ENCODE measurements at regions not wholly inside any gene's neighbourhood (a gene's known extent, or its start where the extent isn't known, plus 50 kb on each side); places are given as distances from the start of the nearest gene placed in this dataset.

DNA sequence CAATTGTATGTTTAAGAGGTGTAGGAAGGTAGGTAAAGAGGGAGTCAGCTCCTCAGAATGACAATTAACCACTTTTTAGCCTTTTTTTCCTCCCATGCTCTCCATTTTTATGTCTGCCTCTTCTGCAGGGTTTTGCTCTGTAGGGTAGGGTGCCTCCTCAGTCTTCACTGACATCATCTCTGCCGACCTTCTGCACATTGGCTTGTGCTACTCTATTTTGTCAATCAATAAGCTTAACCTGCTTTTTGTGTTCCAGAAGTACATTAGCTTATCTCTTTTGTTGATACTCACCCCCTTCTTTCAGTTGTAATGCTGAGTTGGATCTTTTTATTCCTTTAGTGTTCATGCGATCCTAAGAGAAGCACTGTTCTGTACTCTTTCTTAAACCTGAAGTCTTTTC is 323.2 kb downstream of the RDH14 start:
- DNase-seq: no peak
- ChIA-PET CTCF (no interaction called here), POLR2A (no interaction called here)
- ATAC-seq: no peak
- Mint-ChIP-seq H3K36me3 (ENCODE audit: low read depth) (no peaks in the 10 kb centered on the region), H3K27me3 (peaks cover 4% of the 10 kb centered on the region), H3K4me3 (no peak overlapping the region), H3K27ac (no peak overlapping the region), H3K4me1 (no peaks in the 10 kb centered on the region), H3K9me3 (ENCODE audit: low read depth) (no peaks in the 10 kb centered on the region)
- intact Hi-C loops (cut with DNase I, micrococcal nuclease): no loop called here

DNA sequence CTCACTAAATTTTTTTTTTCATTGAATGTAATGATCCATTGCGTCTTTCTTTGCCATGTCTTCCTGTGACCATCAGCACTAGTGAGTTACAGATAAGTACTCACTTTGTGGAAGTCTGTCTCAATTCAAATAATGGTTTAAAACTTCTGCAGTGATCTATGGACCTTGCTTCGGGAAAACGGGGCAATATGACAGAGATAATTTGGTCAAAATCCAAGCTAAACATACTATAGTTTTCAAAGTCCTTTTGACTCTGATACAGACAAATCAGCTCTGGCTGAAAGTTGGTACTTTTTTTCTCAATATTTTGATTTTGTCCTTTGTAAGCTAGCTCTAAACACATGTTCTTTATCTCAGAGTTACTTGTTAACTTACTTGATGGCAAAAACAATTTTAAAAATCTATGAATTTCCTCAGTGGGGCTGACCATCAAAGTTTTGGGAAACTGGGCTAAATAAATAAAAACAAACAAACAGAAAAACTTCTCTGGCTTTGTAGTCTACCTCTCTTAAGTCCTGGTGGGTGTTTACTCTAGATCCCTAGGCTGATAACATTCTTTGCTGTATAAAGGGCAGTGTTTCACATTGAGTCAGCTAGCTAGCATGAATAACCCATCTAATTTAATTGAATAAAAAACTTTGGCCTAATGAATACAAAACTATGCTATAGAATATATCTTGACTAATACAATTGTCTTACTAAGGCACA is 327.6 kb downstream of the RDH14 start:
- DNase-seq (no peak), ATAC-seq (no peak)
- ChIA-PET POLR2A (no interaction called here), CTCF (no interaction called here)
- no peaks in the 10 kb centered on the region for H3K4me1 Mint-ChIP-seq
- intact Hi-C loops (cut with DNase I, micrococcal nuclease): no loop called here
- H3K36me3 Mint-ChIP-seq (ENCODE audit: low read depth): no peaks in the 10 kb centered on the region
- no peak overlapping the region for H3K4me3 Mint-ChIP-seq
- no peak overlapping the region for H3K27ac Mint-ChIP-seq
- H3K9me3 Mint-ChIP-seq (ENCODE audit: low read depth): no peaks in the 10 kb centered on the region
- H3K27me3 Mint-ChIP-seq: peaks cover 9% of the 10 kb centered on the region

DNA sequence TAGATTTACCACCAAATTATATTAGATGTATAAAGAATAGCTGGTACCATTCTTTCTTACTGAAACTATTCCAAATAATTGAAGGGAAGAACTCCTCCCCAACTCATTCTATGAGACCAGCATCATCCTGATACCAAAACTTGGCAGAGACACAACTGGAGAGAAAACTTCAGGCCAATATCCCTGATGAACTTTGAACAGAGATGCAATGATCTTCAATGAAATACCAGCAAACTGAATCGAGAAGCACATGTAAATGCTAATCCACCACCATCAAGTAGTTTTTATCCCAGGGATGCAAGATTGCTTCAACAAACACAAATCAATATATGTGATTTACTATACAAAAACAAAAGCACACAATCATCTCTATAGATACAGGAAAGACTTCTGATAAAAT is 329.8 kb downstream of the RDH14 start:
- ATAC-seq: no peak
- CTCF ChIA-PET: interaction anchor here (0.6 kb wide), 1 partner anchor 31 kb away, joined by 3 read pairs; no protein-coding TSS in a partner anchor

DNA sequence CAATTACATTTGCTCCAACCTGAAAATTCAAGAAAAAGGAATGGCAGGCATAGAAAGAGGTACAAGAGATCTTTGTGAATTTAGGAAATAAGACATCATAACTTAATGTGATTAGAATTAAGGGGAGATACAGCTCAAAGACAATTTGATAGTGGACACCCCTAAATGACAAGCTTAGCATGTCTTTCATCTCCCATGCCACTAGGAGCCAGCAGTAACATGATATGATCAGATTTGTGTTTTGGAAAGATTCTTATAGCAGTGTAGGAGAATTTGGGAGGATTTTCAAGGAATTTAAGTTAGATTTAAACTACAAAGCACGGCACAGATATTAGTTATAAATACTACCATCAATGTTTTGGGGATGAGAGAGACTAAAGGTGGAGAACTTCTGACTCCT is 340.8 kb downstream of the RDH14 start:
- H3K27me3 Mint-ChIP-seq: peaks cover 2% of the 10 kb centered on the region
- intact Hi-C loops (cut with DNase I, micrococcal nuclease): no loop called here
- H3K4me3 Mint-ChIP-seq: no peak overlapping the region
- ChIA-PET POLR2A (no interaction called here), CTCF (no interaction called here)
- H3K36me3 Mint-ChIP-seq (ENCODE audit: low read depth): no peaks in the 10 kb centered on the region
- no peaks in the 10 kb centered on the region for H3K4me1 Mint-ChIP-seq
- DNase-seq: no peak
- H3K27ac Mint-ChIP-seq: no peak overlapping the region
- no peak for ATAC-seq
- H3K9me3 Mint-ChIP-seq (ENCODE audit: low read depth): no peaks in the 10 kb centered on the region

More for the DNA sequence above, 329.8 kb downstream of the RDH14 start:
- Mint-ChIP-seq H3K9me3 (ENCODE audit: low read depth) (peaks cover 2% of the 10 kb centered on the region), H3K27ac (no peak overlapping the region), H3K27me3 (peaks cover 7% of the 10 kb centered on the region), H3K4me1 (no peaks in the 10 kb centered on the region), H3K36me3 (ENCODE audit: low read depth) (no peaks in the 10 kb centered on the region), H3K4me3 (no peak overlapping the region)
- intact Hi-C loops (cut with DNase I, micrococcal nuclease): no loop called here
- POLR2A ChIA-PET: interaction anchor here (0.7 kb wide), 1 partner anchor 15 kb away, joined by 3 read pairs; no protein-coding TSS in a partner anchor
- DNase-seq: no peak

DNA sequence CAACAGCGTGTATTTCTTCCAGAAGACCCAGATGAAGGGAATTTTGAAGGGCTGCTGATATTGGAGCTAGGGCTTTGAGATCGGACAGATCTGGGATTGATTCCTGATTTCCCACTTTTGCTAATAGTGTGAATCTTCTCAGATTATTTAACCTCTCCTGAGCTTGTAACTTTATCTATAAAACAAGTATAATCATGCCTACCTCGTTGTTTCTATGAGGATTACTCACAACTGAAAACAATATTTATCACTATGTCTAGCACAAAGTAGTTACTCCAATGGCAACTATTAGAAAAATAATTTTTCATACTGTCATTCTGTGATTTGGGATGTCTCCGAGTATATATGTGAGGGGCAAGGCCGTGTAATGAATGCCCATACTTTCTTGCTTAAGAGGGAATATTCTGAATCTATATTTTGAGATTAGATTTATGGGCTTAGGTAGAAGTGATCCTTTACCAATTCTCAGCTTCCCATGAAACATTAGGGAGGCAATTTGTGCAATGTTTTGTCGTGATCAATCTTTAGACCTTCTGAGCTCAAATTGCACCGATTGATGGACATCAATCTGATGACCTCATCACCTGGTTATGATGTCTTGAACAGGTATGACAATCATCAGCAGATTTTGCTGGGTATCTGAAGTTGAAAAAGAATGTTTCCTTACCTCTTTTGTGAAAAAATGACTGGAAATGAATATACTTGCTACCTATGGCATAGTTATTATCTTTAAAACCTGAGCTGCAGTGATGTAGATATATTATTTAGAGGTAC is 339.9 kb downstream of the KCNS3 start:
- ATAC-seq (no peak), DNase-seq (no peak)
- Mint-ChIP-seq H3K9me3 (ENCODE audit: low read depth) (no peaks in the 10 kb centered on the region), H3K27ac (no peak overlapping the region), H3K27me3 (peaks cover 2% of the 10 kb centered on the region), H3K36me3 (ENCODE audit: low read depth) (no peaks in the 10 kb centered on the region), H3K4me3 (no peak overlapping the region), H3K4me1 (no peaks in the 10 kb centered on the region)
- ChIA-PET CTCF (no interaction called here), POLR2A (no interaction called here)
- intact Hi-C loops (cut with DNase I, micrococcal nuclease): no loop called here

DNA sequence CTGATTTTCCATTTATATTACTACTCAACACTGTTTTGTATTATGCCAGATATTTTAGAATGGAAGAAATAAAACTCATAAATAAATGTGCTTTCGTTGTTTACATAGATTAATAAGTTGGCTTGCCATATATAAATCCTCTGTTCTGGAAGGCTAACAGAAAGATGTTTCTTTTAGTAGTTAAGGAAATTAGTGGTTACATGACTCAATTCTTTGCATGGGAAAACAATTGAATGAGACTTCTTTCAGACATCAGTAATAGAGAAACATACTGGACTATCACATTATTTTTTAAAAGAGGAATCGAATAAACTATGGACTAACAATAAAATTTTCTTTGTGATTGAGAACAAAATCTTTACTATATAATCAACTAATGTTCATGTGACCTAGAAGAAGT is 336.5 kb downstream of the KCNS3 start:
- CTCF ChIA-PET: no interaction called here

DNA sequence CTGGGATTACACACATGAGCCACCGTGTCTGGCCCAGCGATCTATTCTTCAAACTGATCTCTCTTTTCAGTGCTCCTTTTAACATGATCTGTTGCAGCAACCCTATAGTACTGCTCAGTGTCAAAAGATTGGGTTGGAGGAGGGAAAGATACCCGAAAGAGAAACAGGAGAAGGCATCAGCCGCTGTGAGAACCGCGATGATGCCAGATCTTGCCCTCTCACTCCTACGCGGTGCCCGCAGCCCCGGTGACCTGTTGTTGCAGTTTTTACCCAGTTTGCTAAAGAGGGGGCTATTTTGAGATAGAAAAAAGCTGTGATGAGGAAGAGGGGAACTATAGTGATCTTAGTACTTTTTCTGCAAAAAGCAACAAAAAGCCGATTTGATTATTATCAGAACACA is 335.5 kb downstream of the KCNS3 start:
- H3K36me3 Mint-ChIP-seq (ENCODE audit: low read depth): no peaks in the 10 kb centered on the region
- no peak overlapping the region for H3K27ac Mint-ChIP-seq
- ATAC-seq (no peak), DNase-seq (no peak)
- H3K4me1 Mint-ChIP-seq: no peaks in the 10 kb centered on the region
- POLR2A ChIA-PET: interaction anchor here (0.7 kb wide), 1 partner anchor 748 kb away, joined by 4 read pairs; no protein-coding TSS in a partner anchor
- H3K27me3 Mint-ChIP-seq: peaks cover 6% of the 10 kb centered on the region
- no peak overlapping the region for H3K4me3 Mint-ChIP-seq
- no peaks in the 10 kb centered on the region for H3K9me3 Mint-ChIP-seq (ENCODE audit: low read depth)
- CTCF ChIA-PET: no interaction called here
- intact Hi-C loops (cut with DNase I, micrococcal nuclease): no loop called here

More for the DNA sequence above, 336.5 kb downstream of the KCNS3 start:
- intact Hi-C loops (cut with DNase I, micrococcal nuclease): no loop called here
- ATAC-seq: no peak
- POLR2A ChIA-PET: no interaction called here
- Mint-ChIP-seq H3K9me3 (ENCODE audit: low read depth) (no peaks in the 10 kb centered on the region), H3K27me3 (peaks cover 6% of the 10 kb centered on the region), H3K4me1 (no peaks in the 10 kb centered on the region), H3K4me3 (no peak overlapping the region), H3K36me3 (ENCODE audit: low read depth) (no peaks in the 10 kb centered on the region), H3K27ac (no peak overlapping the region)
- no peak for DNase-seq

DNA sequence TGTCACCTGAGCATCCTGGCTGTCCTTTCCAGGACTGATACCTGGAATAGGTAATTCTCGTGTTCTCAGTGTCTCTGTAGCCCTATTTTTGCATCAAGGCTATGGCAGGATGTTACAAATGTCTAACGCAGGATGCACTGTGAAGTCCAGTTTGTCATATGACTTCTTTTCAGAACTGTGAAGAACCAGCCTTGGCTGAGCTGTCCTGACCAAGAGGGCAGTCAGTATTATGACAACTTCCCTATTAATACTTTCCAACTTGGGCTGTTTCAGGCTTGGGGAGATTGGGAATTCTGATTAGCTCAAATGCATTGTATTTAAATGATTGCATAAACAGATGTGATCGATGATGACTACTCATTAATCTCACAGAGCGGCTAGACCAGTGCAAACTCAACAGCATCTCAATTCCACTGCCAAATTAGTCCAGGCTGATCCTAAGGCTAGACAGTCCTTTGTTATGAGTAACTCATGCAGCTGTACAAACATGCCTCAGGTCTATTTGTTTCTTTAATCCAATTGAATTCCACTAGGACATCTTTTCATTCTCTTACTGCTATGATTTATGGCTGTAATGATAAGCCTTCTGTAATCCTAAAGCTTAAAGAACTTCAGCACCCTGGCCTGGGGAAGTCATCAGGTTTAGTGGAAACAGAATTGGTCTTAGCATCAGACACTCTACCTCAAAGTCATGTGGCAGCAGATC is 331.6 kb downstream of the KCNS3 start:
- no peak overlapping the region for H3K27ac Mint-ChIP-seq
- no peak overlapping the region for H3K4me3 Mint-ChIP-seq
- no peaks in the 10 kb centered on the region for H3K4me1 Mint-ChIP-seq
- ATAC-seq (no peak), DNase-seq (no peak)
- ChIA-PET POLR2A (no interaction called here), CTCF (interaction anchor here (0.9 kb wide), 1 partner anchor 104 kb away, joined by 3 read pairs; no protein-coding TSS in a partner anchor)
- H3K9me3 Mint-ChIP-seq (ENCODE audit: low read depth): no peaks in the 10 kb centered on the region
- H3K27me3 Mint-ChIP-seq: peaks cover 4% of the 10 kb centered on the region
- no peaks in the 10 kb centered on the region for H3K36me3 Mint-ChIP-seq (ENCODE audit: low read depth)
- intact Hi-C loops (cut with DNase I, micrococcal nuclease): no loop called here

DNA sequence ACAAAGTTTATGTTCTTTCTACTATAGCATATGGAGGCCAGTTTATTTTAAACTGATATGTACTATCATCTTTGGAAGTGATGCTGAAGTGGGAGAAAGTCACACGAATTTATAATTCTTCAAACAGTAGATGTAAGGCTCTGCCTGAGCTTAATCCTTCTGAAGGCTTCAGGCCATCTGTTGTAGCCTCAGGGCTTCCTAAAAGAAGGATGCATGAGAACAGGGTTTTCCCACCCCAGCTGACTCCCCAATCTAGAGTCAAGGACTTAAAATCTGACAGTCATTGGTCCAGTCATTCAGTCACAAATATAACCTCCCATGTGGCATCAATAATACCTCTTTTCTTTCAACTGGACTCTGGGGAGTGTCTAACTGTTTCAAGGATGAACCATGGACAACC is 330.5 kb downstream of the KCNS3 start:
- intact Hi-C loops (cut with DNase I, micrococcal nuclease): no loop called here
- ATAC-seq (no peak), DNase-seq (no peak)
- Mint-ChIP-seq H3K27me3 (peaks cover 4% of the 10 kb centered on the region), H3K9me3 (ENCODE audit: low read depth) (no peaks in the 10 kb centered on the region), H3K4me3 (no peak overlapping the region), H3K27ac (no peak overlapping the region), H3K4me1 (no peaks in the 10 kb centered on the region), H3K36me3 (ENCODE audit: low read depth) (no peaks in the 10 kb centered on the region)
- ChIA-PET POLR2A (no interaction called here), CTCF (no interaction called here)

DNA sequence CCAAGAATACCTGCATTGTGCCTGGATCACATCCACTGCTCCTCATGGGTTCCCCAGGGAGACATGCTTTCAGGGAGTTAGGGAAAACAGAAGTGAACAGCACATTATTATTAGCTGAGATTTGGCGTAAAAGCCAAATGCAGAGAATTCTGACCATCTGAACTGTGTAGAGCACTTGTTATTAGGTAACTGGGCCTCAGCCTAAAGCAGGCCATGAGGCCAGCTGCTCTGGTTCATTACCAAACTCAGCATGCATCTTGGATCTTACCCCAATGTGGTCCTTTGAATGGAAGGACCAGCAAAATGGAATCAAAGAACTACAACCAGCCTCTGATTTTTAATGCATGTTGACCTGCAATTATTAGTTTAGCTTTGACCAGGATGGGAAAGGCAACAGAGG is 322.3 kb downstream of the KCNS3 start:
- Mint-ChIP-seq H3K9me3 (ENCODE audit: low read depth) (no peaks in the 10 kb centered on the region), H3K4me3 (no peak overlapping the region), H3K36me3 (ENCODE audit: low read depth) (no peaks in the 10 kb centered on the region), H3K27ac (no peak overlapping the region), H3K4me1 (no peaks in the 10 kb centered on the region), H3K27me3 (peaks cover 14% of the 10 kb centered on the region)
- CTCF ChIA-PET: interaction anchor here (0.7 kb wide), 1 partner anchor 20 kb away, joined by 3 read pairs; no protein-coding TSS in a partner anchor
- DNase-seq (no peak), ATAC-seq (no peak)
- intact Hi-C loops (cut with DNase I, micrococcal nuclease): no loop called here
- POLR2A ChIA-PET: no interaction called here

DNA sequence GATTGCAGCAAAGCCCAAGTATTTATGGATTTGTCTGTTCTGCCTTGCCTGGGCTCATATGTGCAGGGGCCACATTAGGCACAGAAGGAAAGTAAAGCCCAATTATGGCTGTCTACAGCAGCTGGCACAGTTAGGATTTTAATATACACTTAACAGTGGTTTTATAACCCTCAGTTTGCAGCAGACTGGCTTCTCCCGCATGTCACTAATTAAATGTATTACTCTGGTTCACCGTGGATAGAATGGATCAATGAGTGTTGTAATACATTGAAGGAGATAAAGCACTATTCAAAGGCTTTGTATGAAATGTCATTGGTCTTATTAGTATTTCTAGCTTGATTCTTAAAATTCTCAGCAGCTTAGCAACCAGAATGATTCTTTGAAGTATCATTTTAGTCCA is 320.2 kb downstream of the KCNS3 start:
- no peaks in the 10 kb centered on the region for H3K4me1 Mint-ChIP-seq
- H3K36me3 Mint-ChIP-seq (ENCODE audit: low read depth): no peaks in the 10 kb centered on the region
- DNase-seq: no peak
- no peak for ATAC-seq
- CTCF ChIA-PET: no interaction called here
- no peaks in the 10 kb centered on the region for H3K9me3 Mint-ChIP-seq (ENCODE audit: low read depth)
- no peak overlapping the region for H3K4me3 Mint-ChIP-seq
- no peak overlapping the region for H3K27ac Mint-ChIP-seq
- POLR2A ChIA-PET: no interaction called here
- peaks cover 16% of the 10 kb centered on the region for H3K27me3 Mint-ChIP-seq
- intact Hi-C loops (cut with DNase I, micrococcal nuclease): no loop called here

DNA sequence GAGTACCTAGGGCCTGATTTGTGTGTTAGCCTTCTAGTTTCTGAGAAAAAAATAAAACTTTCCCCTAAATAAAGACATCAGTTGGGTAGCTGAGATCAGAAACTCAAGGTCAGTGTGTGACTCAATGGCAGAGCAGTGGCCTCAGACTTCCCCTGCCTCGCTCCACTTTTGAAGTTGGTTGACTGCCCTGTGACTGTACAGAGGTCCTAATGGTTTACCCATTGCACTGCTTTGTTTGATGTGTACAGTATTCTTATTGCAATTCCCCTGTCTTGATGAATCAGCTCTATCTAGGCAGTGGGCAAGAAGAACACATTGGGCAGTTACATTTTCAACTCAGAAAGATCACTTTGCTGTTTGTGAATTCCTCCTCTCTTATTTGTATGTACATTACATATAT is 315.7 kb downstream of the KCNS3 start:
- no peak for DNase-seq
- intact Hi-C loops (cut with DNase I, micrococcal nuclease): no loop called here
- H3K36me3 Mint-ChIP-seq (ENCODE audit: low read depth): no peaks in the 10 kb centered on the region
- no peaks in the 10 kb centered on the region for H3K9me3 Mint-ChIP-seq (ENCODE audit: low read depth)
- H3K4me1 Mint-ChIP-seq: no peaks in the 10 kb centered on the region
- no peak overlapping the region for H3K4me3 Mint-ChIP-seq
- ChIA-PET CTCF (no interaction called here), POLR2A (no interaction called here)
- ATAC-seq: no peak
- no peak overlapping the region for H3K27ac Mint-ChIP-seq
- H3K27me3 Mint-ChIP-seq: peaks cover 10% of the 10 kb centered on the region

Measured in activated CD4-positive, alpha-beta T cell treated with anti-CD3 and anti-CD28 coated beads for 36 hours (primary cell).